ENCODE measurements at regions not wholly inside any gene's neighbourhood (a gene's known extent, or its start where the extent isn't known, plus 50 kb on each side); places are given as distances from the start of the nearest gene placed in this dataset.

GRCh38 chr12:24759155-24759554, 189.7 kb downstream of the BCAT1 start:
- no peak for DNase-seq (ENCODE audit: extremely low read depth in 1 of 2, low read depth in 1 of 2)

GRCh38 chr12:24756479-24757024, 192.3 kb downstream of the BCAT1 start:
- no peak for DNase-seq (ENCODE audit: extremely low read depth in 1 of 2, low read depth in 1 of 2)

GRCh38 chr12:24754690-24755638, 193.9 kb downstream of the BCAT1 start:
- no peak for DNase-seq (ENCODE audit: extremely low read depth in 1 of 2, low read depth in 1 of 2)

- DNase-seq (ENCODE audit: extremely low read depth in 1 of 2, low read depth in 1 of 2), result no peak
These were observed 196.0 kb downstream of the BCAT1 start for GRCh38 chr12:24752763-24753462.

- DNase-seq (ENCODE audit: extremely low read depth in 1 of 2, low read depth in 1 of 2), result no peak
These were observed 197.7 kb downstream of the BCAT1 start for GRCh38 chr12:24751181-24751580.

GRCh38 chr12:24750263-24750662, 198.6 kb downstream of the BCAT1 start:
- no peak for DNase-seq (ENCODE audit: extremely low read depth in 1 of 2, low read depth in 1 of 2)

GRCh38 chr12:24749171-24749570, 199.7 kb downstream of the BCAT1 start:
- no peak for DNase-seq (ENCODE audit: extremely low read depth in 1 of 2, low read depth in 1 of 2)

GRCh38 chr12:24748326-24748725, 200.6 kb downstream of the BCAT1 start:
- DNase-seq (ENCODE audit: extremely low read depth in 1 of 2, low read depth in 1 of 2), result no peak

GRCh38 chr12:24746864-24747263, 202.0 kb downstream of the BCAT1 start:
- DNase-seq (ENCODE audit: extremely low read depth in 1 of 2, low read depth in 1 of 2), result no peak

GRCh38 chr12:24746006-24746671, 202.8 kb downstream of the BCAT1 start:
- no peak for DNase-seq (ENCODE audit: extremely low read depth in 1 of 2, low read depth in 1 of 2)

GRCh38 chr12:24743941-24744793, 204.7 kb downstream of the BCAT1 start:
- no peak for DNase-seq (ENCODE audit: extremely low read depth in 1 of 2, low read depth in 1 of 2)

- no peak for DNase-seq (ENCODE audit: extremely low read depth in 1 of 2, low read depth in 1 of 2)
These were observed 206.5 kb downstream of the BCAT1 start for GRCh38 chr12:24742378-24742777.

GRCh38 chr12:24741216-24741615, 207.7 kb downstream of the BCAT1 start:
- no peak for DNase-seq (ENCODE audit: extremely low read depth in 1 of 2, low read depth in 1 of 2)

GRCh38 chr12:24739106-24739779, 209.7 kb downstream of the BCAT1 start:
- DNase-seq (ENCODE audit: extremely low read depth in 1 of 2, low read depth in 1 of 2), result no peak

- no peak for DNase-seq (ENCODE audit: extremely low read depth in 1 of 2, low read depth in 1 of 2)
These were observed 210.5 kb downstream of the BCAT1 start for GRCh38 chr12:24738441-24738840.

- DNase-seq (ENCODE audit: extremely low read depth in 1 of 2, low read depth in 1 of 2), result no peak
These were observed 217.3 kb downstream of the BCAT1 start for GRCh38 chr12:24731596-24731995.

- DNase-seq (ENCODE audit: extremely low read depth in 1 of 2, low read depth in 1 of 2), result no peak
These were observed 218.4 kb downstream of the BCAT1 start for GRCh38 chr12:24730489-24730896.

GRCh38 chr12:24728826-24729225, 220.1 kb downstream of the BCAT1 start:
- no peak for DNase-seq (ENCODE audit: extremely low read depth in 1 of 2, low read depth in 1 of 2)

- DNase-seq (ENCODE audit: extremely low read depth in 1 of 2, low read depth in 1 of 2), result no peak
These were observed 220.5 kb downstream of the BCAT1 start for GRCh38 chr12:24728366-24728765.

GRCh38 chr12:24725616-24726015, 223.3 kb downstream of the BCAT1 start:
- DNase-seq (ENCODE audit: extremely low read depth in 1 of 2, low read depth in 1 of 2), result no peak

All from stimulated activated CD8-positive, alpha-beta memory T cell treated with anti-CD3 and anti-CD28 coated beads, Interleukin-7, amount 100 ng/mL, for 48 hours (primary cell).